SK-N-SH (cell line): ENCODE measurements at regions not wholly inside any gene's neighbourhood (a gene's known extent, or its start where the extent isn't known, plus 50 kb on each side); places are given as distances from the start of the nearest gene placed in this dataset.
"Not testable (repeated sequence)": the region's sequence is repeated elsewhere in the genome, so short reads cannot be mapped to it uniquely, and the experiment has no call there.

Experiments
- CTCF ChIA-PET: fragments of 300-600, 350-600 bp; formaldehyde crosslinking; extraction: SDS; loops from one replicate; lab custom pipeline; 2021; lab: Yijun Ruan, JAX
- POLR2A ChIA-PET: fragments of 350-600 bp; sonication (Branson Sonifier 250); formaldehyde crosslinking; extraction: SDS; loops from one replicate; lab custom pipeline; 2020; ENCODE audit warnings: antibody characterized with exemption, inconsistent platforms; lab: Yijun Ruan, JAX
- DNase-seq: peaks from one replicate; pipeline ENCODE4 v3.0.0; 2012
- H2AFZ ChIP-seq: fragments of 200-600 bp; sonication (generic); 2 replicates; pipeline ENCODE4 v1.8.1; 2016; ENCODE audit warnings: antibody characterized with exemption, mild to moderate bottlenecking, low read depth
- H3F3A ChIP-seq: fragments of 200-600 bp; sonication (generic); replicated peaks from 2 replicates; pipeline ENCODE3; 2016; ENCODE audit warnings: antibody characterized with exemption, mild to moderate bottlenecking; ENCODE audit not compliant: insufficient read depth
- H3K27ac ChIP-seq, 2 experiments: fragments of 200-500 bp in 1 of 2; fragments of 200-600 bp in 1 of 2; sonication (Bioruptor generic) in 1 of 2; sonication (generic), shearing (Covaris generic) in 1 of 2; 2 replicates each; pipeline versions ENCODE4 v1.5.1 to v1.6.1; 2014 to 2016; ENCODE audit warnings: low read depth in 2 of 2, inconsistent platforms in 1 of 2, low read length in 1 of 2, mild to moderate bottlenecking in 1 of 2, mixed read lengths in 1 of 2
- H3K27me3 ChIP-seq: fragments of 200-600 bp; sonication (generic), shearing (Covaris generic); 2 replicates; pipeline ENCODE4 v1.6.1; 2016; ENCODE audit warnings: mixed run types; ENCODE audit not compliant: insufficient read depth
- H3K36me3 ChIP-seq, 2 experiments: fragments of 200-500 bp in 1 of 2; fragments of 200-600 bp in 1 of 2; sonication (Bioruptor generic) in 1 of 2; sonication (generic) in 1 of 2; replicated peaks in 1 of 2; 2 replicates each; pipeline versions ENCODE3 to v1.5.1; 2014 to 2016; ENCODE audit warnings: low read length in 1 of 2, mild to moderate bottlenecking in 1 of 2; ENCODE audit not compliant: insufficient read depth in 2 of 2, control insufficient read depth in 1 of 2
- H3K4me1 ChIP-seq, 2 experiments: fragments of 200-500 bp in 1 of 2; fragments of 200-600 bp in 1 of 2; sonication (Bioruptor generic) in 1 of 2; sonication (generic), shearing (Covaris generic) in 1 of 2; 2 replicates each; pipeline versions ENCODE4 v1.5.1 to v1.6.1; 2014 to 2016; ENCODE audit warnings: low read depth in 1 of 2, low read length in 1 of 2, mixed run types in 1 of 2; ENCODE audit not compliant: insufficient read depth in 2 of 2, control insufficient read depth in 1 of 2
- H3K4me2 ChIP-seq: fragments of 200-600 bp; sonication (generic), shearing (Covaris generic); 2 replicates; pipeline ENCODE4 v1.6.1; 2017; ENCODE audit warnings: mixed run types
- H3K4me3 ChIP-seq, 2 experiments: fragments of 200-500 bp in 1 of 2; fragments of 200-600 bp in 1 of 2; sonication (Bioruptor generic) in 1 of 2; sonication (generic), shearing (Covaris generic) in 1 of 2; 2 replicates each; pipeline versions ENCODE4 v1.5.1 to v1.8.1; 2014 to 2016; ENCODE audit warnings: low read depth in 2 of 2, inconsistent platforms in 1 of 2, low read length in 1 of 2, mild to moderate bottlenecking in 1 of 2, mixed read lengths in 1 of 2, moderate library complexity in 1 of 2
- H3K79me2 ChIP-seq: fragments of 200-600 bp; sonication (generic); 2 replicates; pipeline ENCODE4 v1.8.1; 2017; ENCODE audit warnings: mild to moderate bottlenecking; ENCODE audit not compliant: insufficient read depth
- H3K9ac ChIP-seq: fragments of 200-600 bp; sonication (generic); 2 replicates; pipeline ENCODE4 v1.6.1; 2017; ENCODE audit warnings: mixed run types
- H3K9me2 ChIP-seq: fragments of 200-600 bp; sonication (generic); 2 replicates; pipeline ENCODE4 v1.6.1; 2017; ENCODE audit warnings: mixed run types
- H3K9me3 ChIP-seq: fragments of 200-600 bp; sonication (generic); 2 replicates; pipeline ENCODE4 v1.6.1; 2017; ENCODE audit warnings: mixed run types, mild to moderate bottlenecking, moderate library complexity
- H4K20me1 ChIP-seq: fragments of 200-600 bp; sonication (generic); 2 replicates; pipeline ENCODE4 v1.6.1; 2017; ENCODE audit warnings: mild to moderate bottlenecking, mixed run types; ENCODE audit not compliant: insufficient read depth
- FOXJ3 ChIP-seq: sonication (generic); formaldehyde crosslinking; IDR thresholded peaks from 2 replicates; pipeline ENCODE4 v1.5.1; 2020; ENCODE audit warnings: mild to moderate bottlenecking, missing genetic modification reagents
- FOXM1 ChIP-seq: IDR thresholded peaks from 2 replicates; pipeline ENCODE4 v1.4.0; 2012; ENCODE audit warnings: low read depth, mild to moderate bottlenecking
- GATA2 ChIP-seq: sonication (generic); formaldehyde crosslinking; IDR thresholded peaks from 2 replicates; pipeline ENCODE4 v1.5.0; 2020; ENCODE audit warnings: mild to moderate bottlenecking, missing genetic modification reagents
- NRF1 ChIP-seq: IDR thresholded peaks from 2 replicates; pipeline ENCODE4 v1.6.1; 2012; ENCODE audit warnings: low read depth, mild to moderate bottlenecking, low read length
- RAD21 ChIP-seq: IDR thresholded peaks from 2 replicates; pipeline ENCODE4 v1.6.1; 2012; ENCODE audit warnings: mild to moderate bottlenecking, low read length
- RFX5 ChIP-seq: IDR thresholded peaks from 2 replicates; pipeline ENCODE4 v1.6.1; 2012; ENCODE audit warnings: mild to moderate bottlenecking, improper control_type of control experiment, low read length
- RXRA ChIP-seq: IDR thresholded peaks from 2 replicates; pipeline ENCODE4 v1.4.0; 2012; ENCODE audit warnings: low read depth, mild to moderate bottlenecking, borderline replicate concordance
- SIN3A ChIP-seq: IDR thresholded peaks from 2 replicates; pipeline ENCODE4 v1.6.1; 2012; ENCODE audit warnings: low read depth, mild to moderate bottlenecking, low read length, moderate library complexity, borderline replicate concordance
- YY1 ChIP-seq: IDR thresholded peaks from 2 replicates; pipeline ENCODE4 v1.4.0; 2012; ENCODE audit warnings: low read depth, mild to moderate bottlenecking
- WGBS: methylation state at CpG from one replicate; pipeline ENCODE4 v1.1.6; 2017; ENCODE audit warnings: low lambda C conversion rate; 5-methylcytosine and 5-hydroxymethylcytosine counted together
- TF ChIP-seq, protein P1 (sequence below): fragments of 150-350 bp; IDR thresholded peaks from 2 replicates; pipeline ENCODE4 v1.6.1; 2016; ENCODE audit warnings: mild to moderate bottlenecking, low read depth, low read length
- TF ChIP-seq, protein P2 (sequence below): fragments of 200-600 bp; sonication (generic); IDR thresholded peaks from 2 replicates; pipeline ENCODE4 v1.6.1; 2017; ENCODE audit warnings: antibody characterized with exemption, mild to moderate bottlenecking, moderate library complexity

DNA sequence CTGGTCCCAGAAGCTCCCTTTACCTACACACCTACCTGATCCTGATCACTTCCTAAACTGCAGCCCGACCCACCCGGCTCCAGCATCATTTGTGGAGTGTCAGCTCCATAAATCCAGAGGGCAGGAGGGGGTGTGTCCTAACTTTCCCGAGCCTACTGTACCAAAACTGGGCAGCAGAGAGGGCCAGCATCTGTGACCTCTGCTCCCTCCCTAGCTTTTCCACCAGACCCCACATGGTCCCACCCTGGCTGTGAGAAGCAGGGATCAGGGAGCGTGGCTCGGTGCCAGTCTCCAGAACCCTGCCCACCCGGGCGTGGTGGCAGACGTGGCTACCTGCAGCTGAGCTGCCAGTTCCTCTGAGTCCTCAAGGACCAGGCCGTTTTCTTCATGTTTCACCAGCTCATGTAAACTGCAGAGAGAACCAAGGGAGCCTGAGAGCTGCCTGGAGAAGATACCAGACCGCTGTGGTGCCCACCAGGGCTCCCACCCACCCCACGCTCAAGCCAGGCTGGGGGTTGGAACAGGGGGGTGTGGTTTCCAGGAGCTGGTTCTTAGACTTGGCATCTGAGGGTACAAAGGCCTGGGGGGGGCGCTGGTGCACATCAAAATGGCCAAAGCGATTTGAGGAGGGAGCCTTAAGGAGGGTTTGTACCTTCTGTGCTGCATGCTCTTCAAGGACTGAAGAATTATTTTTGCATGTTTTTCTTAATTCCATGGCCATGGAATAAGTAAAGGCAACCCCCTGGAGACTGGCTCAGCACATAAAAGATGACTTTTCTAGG is 76.7 kb upstream of the DRD5 start:
- Histone ChIP-seq H3K36me3 (no peaks in the 10 kb centered on the region), H4K20me1 (no peaks in the 10 kb centered on the region), H3K9me3 (no peaks in the 10 kb centered on the region), H3K4me3 (no peak overlapping the region), H3K9ac (no peak overlapping the region), H3K79me2 (no peaks in the 10 kb centered on the region), H3K27me3 (no peaks in the 10 kb centered on the region), H3K4me2 (no peak overlapping the region), H2AFZ (no peak overlapping the region), H3F3A (no peaks in the 10 kb centered on the region)
- no peak for DNase-seq
- 29% methylated on average over 8 of the region's 13 CpGs for WGBS
- POLR2A ChIA-PET: no interaction called here
- TF ChIP-seq FOXM1 (no peak), RAD21 (no peak)
- TF ChIP-seq, all 33 proteins: peak for 0
- Histone ChIP-seq H3K4me1 (no peaks in the 10 kb centered on the region), H3K27ac (no peak overlapping the region), H3K9me2 (no peaks in the 10 kb centered on the region)
- CTCF ChIA-PET: interaction anchor here (1.0 to 6.8 kb wide), 5 partner anchors 8 to 311 kb away, joined by 3 to 51 read pairs (median 5); no protein-coding TSS in a partner anchor

DNA sequence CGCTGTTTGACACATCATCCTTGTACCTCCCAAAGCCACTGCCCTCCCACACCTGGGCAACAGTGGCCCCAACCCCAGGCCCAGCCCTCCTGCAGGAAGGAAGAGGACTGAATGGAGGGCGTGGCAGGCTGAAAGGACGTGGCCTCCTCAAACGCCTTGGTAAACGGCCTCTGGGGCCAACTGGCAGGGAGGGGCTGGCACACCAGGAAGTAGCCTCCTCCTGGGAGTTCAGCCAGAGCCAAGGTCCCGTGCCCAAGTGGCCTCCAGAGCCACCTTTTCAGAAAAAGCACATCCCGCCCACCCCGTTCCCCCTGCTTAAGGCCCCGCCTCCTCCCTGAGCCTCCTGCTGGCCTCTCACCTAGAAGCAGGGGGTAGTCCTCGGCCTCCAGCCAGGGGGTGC is 74.2 kb upstream of the DRD5 start:
- H3K27me3 ChIP-seq, H3F3A ChIP-seq, DNase-seq, H3K4me3 ChIP-seq, POLR2A ChIA-PET, H3K4me1 ChIP-seq, H4K20me1 ChIP-seq, H3K9ac ChIP-seq, H3K79me2 ChIP-seq, H3K4me2 ChIP-seq, H3K9me2 ChIP-seq, H2AFZ ChIP-seq, H3K36me3 ChIP-seq, H3K27ac ChIP-seq, H3K9me3 ChIP-seq: not testable (repeated sequence)
- 28% methylated on average over 7 of the region's 10 CpGs for WGBS
- CTCF ChIA-PET: interaction anchor here (6.8 kb wide), 1 partner anchor 308 kb away, joined by 51 read pairs; no protein-coding TSS in a partner anchor

DNA sequence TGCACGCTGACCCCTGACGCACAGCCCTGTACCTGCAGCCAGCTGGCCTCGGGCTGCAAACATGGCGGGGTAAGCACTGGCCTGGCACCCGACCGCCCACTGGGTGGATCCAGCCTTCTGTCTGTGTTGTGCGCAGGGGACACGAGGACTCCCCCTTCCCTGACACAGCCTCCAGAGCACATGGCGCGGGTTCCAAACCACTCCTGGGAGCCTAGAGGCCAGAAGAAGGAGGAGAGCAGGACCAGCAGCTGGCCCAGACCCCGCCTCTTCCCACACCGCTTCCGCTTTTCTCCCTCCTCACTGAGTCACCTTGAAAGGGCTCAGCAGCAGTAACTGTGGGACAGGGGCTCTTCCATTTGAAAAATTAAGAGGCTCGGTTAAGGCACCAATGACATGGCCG is 73.5 kb upstream of the DRD5 start:
- H4K20me1 ChIP-seq, H3K4me2 ChIP-seq, H3K27ac ChIP-seq, H3K9me2 ChIP-seq, H3K4me3 ChIP-seq, H3K4me1 ChIP-seq, H3K27me3 ChIP-seq, H3K79me2 ChIP-seq, H3K36me3 ChIP-seq, POLR2A ChIA-PET, CTCF ChIA-PET, H3K9ac ChIP-seq, H2AFZ ChIP-seq, DNase-seq, H3F3A ChIP-seq, H3K9me3 ChIP-seq: not testable (repeated sequence)
- 25% methylated on average over 3 of the region's 15 CpGs for WGBS

DNA sequence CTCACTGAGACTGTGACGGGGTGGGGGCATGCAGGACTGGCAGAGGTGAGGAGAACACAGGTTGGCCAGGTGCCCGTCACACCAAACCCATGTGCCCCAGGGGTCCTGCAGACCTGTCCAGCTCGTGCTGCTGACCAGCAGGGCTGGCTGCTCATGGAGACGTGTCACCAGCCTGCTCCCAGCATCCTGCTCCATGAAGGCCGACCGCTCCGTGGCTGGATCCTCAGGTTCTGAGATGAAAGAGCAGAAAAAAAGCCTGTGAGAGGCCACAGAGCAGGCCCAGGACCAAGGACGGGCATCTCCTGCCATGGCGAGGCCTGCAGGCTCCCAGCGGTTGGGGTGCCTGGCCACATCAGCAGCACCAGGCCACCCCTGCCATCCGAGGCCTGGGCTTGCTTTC is 71.7 kb upstream of the DRD5 start:
- Histone ChIP-seq H3K9me3 (no peaks in the 10 kb centered on the region), H4K20me1 (no peaks in the 10 kb centered on the region), H3K4me1 (no peaks in the 10 kb centered on the region), H2AFZ (no peak overlapping the region), H3K79me2 (no peaks in the 10 kb centered on the region), H3K36me3 (no peaks in the 10 kb centered on the region), H3K27ac (no peak overlapping the region), H3F3A (no peaks in the 10 kb centered on the region), H3K4me2 (no peak overlapping the region), H3K9ac (no peak overlapping the region), H3K4me3 (no peak overlapping the region), H3K9me2 (no peaks in the 10 kb centered on the region), H3K27me3 (no peaks in the 10 kb centered on the region)
- TF ChIP-seq RXRA: no peak
- TF ChIP-seq FOXM1: no peak
- TF ChIP-seq YY1: no peak
- no peak for TF ChIP-seq SIN3A
- TF ChIP-seq RFX5: no peak
- no peak for TF ChIP-seq NRF1
- TF ChIP-seq RAD21: no peak
- TF ChIP-seq FOXJ3 (CRISPR knock-in tag): no peak
- TF ChIP-seq GATA2 (CRISPR knock-in tag): no peak
- TF ChIP-seq, protein P1, sequence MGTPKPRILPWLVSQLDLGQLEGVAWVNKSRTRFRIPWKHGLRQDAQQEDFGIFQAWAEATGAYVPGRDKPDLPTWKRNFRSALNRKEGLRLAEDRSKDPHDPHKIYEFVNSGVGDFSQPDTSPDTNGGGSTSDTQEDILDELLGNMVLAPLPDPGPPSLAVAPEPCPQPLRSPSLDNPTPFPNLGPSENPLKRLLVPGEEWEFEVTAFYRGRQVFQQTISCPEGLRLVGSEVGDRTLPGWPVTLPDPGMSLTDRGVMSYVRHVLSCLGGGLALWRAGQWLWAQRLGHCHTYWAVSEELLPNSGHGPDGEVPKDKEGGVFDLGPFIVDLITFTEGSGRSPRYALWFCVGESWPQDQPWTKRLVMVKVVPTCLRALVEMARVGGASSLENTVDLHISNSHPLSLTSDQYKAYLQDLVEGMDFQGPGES: no peak
- TF ChIP-seq, protein P2, sequence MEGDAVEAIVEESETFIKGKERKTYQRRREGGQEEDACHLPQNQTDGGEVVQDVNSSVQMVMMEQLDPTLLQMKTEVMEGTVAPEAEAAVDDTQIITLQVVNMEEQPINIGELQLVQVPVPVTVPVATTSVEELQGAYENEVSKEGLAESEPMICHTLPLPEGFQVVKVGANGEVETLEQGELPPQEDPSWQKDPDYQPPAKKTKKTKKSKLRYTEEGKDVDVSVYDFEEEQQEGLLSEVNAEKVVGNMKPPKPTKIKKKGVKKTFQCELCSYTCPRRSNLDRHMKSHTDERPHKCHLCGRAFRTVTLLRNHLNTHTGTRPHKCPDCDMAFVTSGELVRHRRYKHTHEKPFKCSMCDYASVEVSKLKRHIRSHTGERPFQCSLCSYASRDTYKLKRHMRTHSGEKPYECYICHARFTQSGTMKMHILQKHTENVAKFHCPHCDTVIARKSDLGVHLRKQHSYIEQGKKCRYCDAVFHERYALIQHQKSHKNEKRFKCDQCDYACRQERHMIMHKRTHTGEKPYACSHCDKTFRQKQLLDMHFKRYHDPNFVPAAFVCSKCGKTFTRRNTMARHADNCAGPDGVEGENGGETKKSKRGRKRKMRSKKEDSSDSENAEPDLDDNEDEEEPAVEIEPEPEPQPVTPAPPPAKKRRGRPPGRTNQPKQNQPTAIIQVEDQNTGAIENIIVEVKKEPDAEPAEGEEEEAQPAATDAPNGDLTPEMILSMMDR: no peak
- WGBS: 26% methylated on average over 6 of the region's 11 CpGs
- ChIA-PET POLR2A (no interaction called here), CTCF (no interaction called here)
- no peak for DNase-seq
